IPS-20b (cell line): ENCODE measurements at regions not wholly inside any gene's neighbourhood (a gene's known extent, or its start where the extent isn't known, plus 50 kb on each side); places are given as distances from the start of the nearest gene placed in this dataset.

Experiments
- H3K27ac ChIP-seq: one replicate; pipeline ENCODE4 v1.5.1; 2013; ENCODE audit warnings: low read length
- H3K27me3 ChIP-seq: 2 replicates; pipeline ENCODE4 v1.6.1; 2013; ENCODE audit warnings: mild to moderate bottlenecking, low read length, inconsistent platforms; ENCODE audit not compliant: insufficient read depth
- H3K36me3 ChIP-seq: 2 replicates; pipeline ENCODE4 v1.6.1; 2013; ENCODE audit warnings: low read depth, mild to moderate bottlenecking, inconsistent platforms, low read length, moderate library complexity; ENCODE audit not compliant: insufficient read depth
- H3K4me1 ChIP-seq: 2 replicates; pipeline ENCODE4 v1.6.1; 2013; ENCODE audit warnings: mild to moderate bottlenecking, control low read depth, inconsistent platforms, low read length, moderate library complexity; ENCODE audit not compliant: insufficient read depth
- H3K4me3 ChIP-seq: 2 replicates; pipeline ENCODE4 v1.5.1; 2013; ENCODE audit warnings: mild to moderate bottlenecking, low read length, inconsistent platforms
- H3K9ac ChIP-seq: 2 replicates; pipeline ENCODE4 v1.6.1; 2013; ENCODE audit warnings: low read depth, mild to moderate bottlenecking, inconsistent platforms, low read length, moderate library complexity
- H3K9me3 ChIP-seq: 2 replicates; pipeline ENCODE4 v1.6.1; 2013; ENCODE audit warnings: mild to moderate bottlenecking, low read depth, low read length, inconsistent platforms; ENCODE audit not compliant: insufficient read depth

GRCh38 chr1:63012339-63012738, 228.4 kb downstream of the ATG4C start:
- H3K9ac ChIP-seq: no peak overlapping the region
- no peaks in the 10 kb centered on the region for H3K9me3 ChIP-seq
- no peak overlapping the region for H3K4me3 ChIP-seq
- no peaks in the 10 kb centered on the region for H3K36me3 ChIP-seq
- no peak overlapping the region for H3K27ac ChIP-seq
- peaks cover 4% of the 10 kb centered on the region; the same call in 1 of the 2 replicates for H3K4me1 ChIP-seq
- no peaks in the 10 kb centered on the region for H3K27me3 ChIP-seq

GRCh38 chr1:63014267-63014666, 230.3 kb downstream of the ATG4C start:
- Histone ChIP-seq H3K9ac (no peak overlapping the region), H3K4me1 (peaks cover 4% of the 10 kb centered on the region; the same call in 1 of the 2 replicates), H3K9me3 (no peaks in the 10 kb centered on the region), H3K4me3 (no peak overlapping the region), H3K36me3 (no peaks in the 10 kb centered on the region), H3K27ac (no peak overlapping the region), H3K27me3 (no peaks in the 10 kb centered on the region)

GRCh38 chr1:63022319-63022718, 238.4 kb downstream of the ATG4C start:
- Histone ChIP-seq H3K27me3 (no peaks in the 10 kb centered on the region), H3K9me3 (no peaks in the 10 kb centered on the region), H3K4me1 (no peaks in the 10 kb centered on the region), H3K36me3 (no peaks in the 10 kb centered on the region), H3K9ac (no peak overlapping the region), H3K4me3 (no peak overlapping the region), H3K27ac (no peak overlapping the region)

- H3K27me3 ChIP-seq: no peaks in the 10 kb centered on the region
These were observed 239.2 kb downstream of the ATG4C start for GRCh38 chr1:63023171-63023570.

GRCh38 chr1:63023637-63024036, 239.7 kb downstream of the ATG4C start:
- H3K9ac ChIP-seq: no peak overlapping the region
- H3K9me3 ChIP-seq: no peaks in the 10 kb centered on the region
- H3K4me1 ChIP-seq: no peaks in the 10 kb centered on the region
- H3K36me3 ChIP-seq: no peaks in the 10 kb centered on the region
- no peaks in the 10 kb centered on the region for H3K27me3 ChIP-seq
- H3K27ac ChIP-seq: no peak overlapping the region
- no peak overlapping the region for H3K4me3 ChIP-seq

More at GRCh38 chr1:63023171-63023570, 239.2 kb downstream of the ATG4C start:
- no peaks in the 10 kb centered on the region for H3K4me1 ChIP-seq
- no peaks in the 10 kb centered on the region for H3K36me3 ChIP-seq
- H3K4me3 ChIP-seq: no peak overlapping the region
- no peak overlapping the region for H3K9ac ChIP-seq
- no peak overlapping the region for H3K27ac ChIP-seq
- no peaks in the 10 kb centered on the region for H3K9me3 ChIP-seq

GRCh38 chr1:63024132-63024531, 240.2 kb downstream of the ATG4C start:
- Histone ChIP-seq H3K9ac (no peak overlapping the region), H3K9me3 (no peaks in the 10 kb centered on the region), H3K36me3 (no peaks in the 10 kb centered on the region), H3K27ac (no peak overlapping the region), H3K4me3 (no peak overlapping the region), H3K4me1 (no peaks in the 10 kb centered on the region), H3K27me3 (no peaks in the 10 kb centered on the region)

- Histone ChIP-seq H3K27me3 (no peaks in the 10 kb centered on the region), H3K4me1 (no peaks in the 10 kb centered on the region), H3K36me3 (no peaks in the 10 kb centered on the region), H3K27ac (no peak overlapping the region), H3K9ac (no peak overlapping the region), H3K9me3 (no peaks in the 10 kb centered on the region), H3K4me3 (no peak overlapping the region)
These were observed 243.2 kb downstream of the ATG4C start for GRCh38 chr1:63027176-63027575.

- Histone ChIP-seq H3K36me3 (no peaks in the 10 kb centered on the region), H3K27me3 (no peaks in the 10 kb centered on the region), H3K9me3 (no peaks in the 10 kb centered on the region)
These were observed 248.2 kb downstream of the ATG4C start for GRCh38 chr1:63032171-63032570.

GRCh38 chr1:63033211-63033610, 249.3 kb downstream of the ATG4C start:
- peaks cover 8% of the 10 kb centered on the region; the same call in 1 of the 2 replicates for H3K4me1 ChIP-seq
- no peaks in the 10 kb centered on the region for H3K27me3 ChIP-seq
- H3K36me3 ChIP-seq: no peaks in the 10 kb centered on the region
- no peak overlapping the region for H3K4me3 ChIP-seq
- no peak overlapping the region for H3K27ac ChIP-seq
- H3K9me3 ChIP-seq: no peaks in the 10 kb centered on the region
- no peak overlapping the region for H3K9ac ChIP-seq

More at GRCh38 chr1:63032171-63032570, 248.2 kb downstream of the ATG4C start:
- no peak overlapping the region for H3K27ac ChIP-seq
- no peak overlapping the region for H3K9ac ChIP-seq
- peaks cover 8% of the 10 kb centered on the region; the same call in 1 of the 2 replicates for H3K4me1 ChIP-seq
- no peak overlapping the region for H3K4me3 ChIP-seq

- Histone ChIP-seq H3K36me3 (no peaks in the 10 kb centered on the region), H3K4me3 (no peak overlapping the region), H3K9ac (no peak overlapping the region), H3K9me3 (no peaks in the 10 kb centered on the region), H3K4me1 (peaks cover 8% of the 10 kb centered on the region; the same call in 1 of the 2 replicates), H3K27me3 (no peaks in the 10 kb centered on the region), H3K27ac (no peak overlapping the region)
These were observed 250.3 kb downstream of the ATG4C start for GRCh38 chr1:63034256-63034655.

- Histone ChIP-seq H3K36me3 (no peaks in the 10 kb centered on the region), H3K9me3 (no peaks in the 10 kb centered on the region), H3K4me3 (no peak overlapping the region), H3K27ac (no peak overlapping the region), H3K27me3 (no peaks in the 10 kb centered on the region), H3K4me1 (peaks cover 10% of the 10 kb centered on the region), H3K9ac (no peak overlapping the region)
These were observed 254.7 kb downstream of the ATG4C start for GRCh38 chr1:63038586-63038985.

GRCh38 chr1:63041660-63042059, 257.7 kb downstream of the ATG4C start:
- Histone ChIP-seq H3K4me1 (peaks cover 9% of the 10 kb centered on the region), H3K9me3 (no peaks in the 10 kb centered on the region), H3K4me3 (no peak overlapping the region), H3K27me3 (no peaks in the 10 kb centered on the region), H3K9ac (no peak overlapping the region), H3K27ac (no peak overlapping the region), H3K36me3 (no peaks in the 10 kb centered on the region)
